Stomach (tissue), 8 donors: ENCODE measurements at regions not wholly inside any gene's neighbourhood (a gene's known extent, or its start where the extent isn't known, plus 50 kb on each side); places are given as distances from the start of the nearest gene placed in this dataset.

Source experiments
- DNase-seq, 2 donors: peaks; one replicate each; pipeline versions ENCODE4 v3.0.0 to v3.0.0-alpha.2; 2013 to 2019
- H3K27ac ChIP-seq, 5 donors: fragments of 200-600 bp in 4 of 5; sonication (generic) in 4 of 5; one replicate each; pipeline ENCODE4 v1.5.1; 2013 to 2019; ENCODE audit warnings: mild to moderate bottlenecking in 1 of 5, moderate library complexity in 1 of 5
- H3K27me3 ChIP-seq, 3 donors: fragments of 200-600 bp; sonication (generic); one replicate each; pipeline ENCODE4 v1.5.1; 2017 to 2019; ENCODE audit warnings: mixed run types in 1 of 3
- H3K36me3 ChIP-seq, 4 donors: fragments of 200-600 bp; sonication (generic); 1 replicate in 3 of 4; 2 replicates in 1 of 4; pipeline ENCODE4 v1.5.1; 2016 to 2019
- H3K4me1 ChIP-seq, 4 donors: fragments of 200-600 bp; sonication (generic); one replicate each; pipeline ENCODE4 v1.5.1; 2016 to 2019
- H3K4me3 ChIP-seq, 4 donors: fragments of 200-600 bp; sonication (generic) in 3 of 4; one replicate each; pipeline ENCODE4 v1.5.1; 2016 to 2019; ENCODE audit warnings: mild to moderate bottlenecking in 1 of 4
- H3K9me3 ChIP-seq, 4 donors: fragments of 200-600 bp; sonication (generic); one replicate each; pipeline ENCODE4 v1.5.1; 2016 to 2019
- EP300 ChIP-seq: sonication (generic); formaldehyde crosslinking; IDR thresholded peaks from one replicate; pipeline ENCODE4 v1.6.1; 2017; ENCODE audit warnings: antibody characterized with exemption
- POLR2A ChIP-seq, 4 donors: fragments of 450-650 bp; IDR thresholded peaks; one replicate each; pipeline ENCODE4 v1.6.1; 2016; ENCODE audit warnings: antibody characterized with exemption in 4 of 4, control low read depth in 2 of 4, mild to moderate bottlenecking in 1 of 4, moderate library complexity in 1 of 4
- POLR2AphosphoS5 ChIP-seq, 3 donors: sonication (generic); formaldehyde crosslinking; IDR thresholded peaks; one replicate each; pipeline ENCODE4 v1.6.1; 2016; ENCODE audit warnings: antibody characterized with exemption in 3 of 3
- WGBS, 5 donors: extraction: QIAGEN DNeasy Blood & Tissue Kit in 3 of 5; methylation state at CpG; one replicate each; pipeline versions ENCODE4 v1.1.5 to v1.1.7; 2013 to 2018; 5-methylcytosine and 5-hydroxymethylcytosine counted together
- intact Hi-C: fragments of 100-400 bp; cut with DNase I; formaldehyde crosslinking; loops from one replicate; pipeline ENCODE4 v1.15.1; 2023; ENCODE audit warnings: low total_unique reads
- TF ChIP-seq, protein P1 (sequence below), 7 experiments: fragments of 450-650 bp in 4 of 7; fragments of 200-600 bp in 3 of 7; sonication (generic) in 3 of 7; IDR thresholded peaks; one replicate each; pipeline ENCODE4 v1.5.1; 2016 to 2019; ENCODE audit warnings: antibody characterized with exemption in 7 of 7, control low read depth in 2 of 7, mild to moderate bottlenecking in 1 of 7
- donor health status: healthy with polysubstance abuse.
- donor health status: Bipolar disorder and iron deficiency.
- donor health status: healthy.

GRCh38 chr10:65548001-65548400, 1377.8 kb upstream of the LRRTM3 start:
- Histone ChIP-seq H3K27me3 (no peaks in the 10 kb centered on the region), H3K4me3 (no peak overlapping the region), H3K36me3 (no peaks in the 10 kb centered on the region), H3K4me1 (no peaks in the 10 kb centered on the region), H3K9me3 (no peaks in the 10 kb centered on the region), H3K27ac (no peak overlapping the region)
- no peak for TF ChIP-seq POLR2A (IDR thresholded peaks at IDR 0.05)
- TF ChIP-seq, protein P1, sequence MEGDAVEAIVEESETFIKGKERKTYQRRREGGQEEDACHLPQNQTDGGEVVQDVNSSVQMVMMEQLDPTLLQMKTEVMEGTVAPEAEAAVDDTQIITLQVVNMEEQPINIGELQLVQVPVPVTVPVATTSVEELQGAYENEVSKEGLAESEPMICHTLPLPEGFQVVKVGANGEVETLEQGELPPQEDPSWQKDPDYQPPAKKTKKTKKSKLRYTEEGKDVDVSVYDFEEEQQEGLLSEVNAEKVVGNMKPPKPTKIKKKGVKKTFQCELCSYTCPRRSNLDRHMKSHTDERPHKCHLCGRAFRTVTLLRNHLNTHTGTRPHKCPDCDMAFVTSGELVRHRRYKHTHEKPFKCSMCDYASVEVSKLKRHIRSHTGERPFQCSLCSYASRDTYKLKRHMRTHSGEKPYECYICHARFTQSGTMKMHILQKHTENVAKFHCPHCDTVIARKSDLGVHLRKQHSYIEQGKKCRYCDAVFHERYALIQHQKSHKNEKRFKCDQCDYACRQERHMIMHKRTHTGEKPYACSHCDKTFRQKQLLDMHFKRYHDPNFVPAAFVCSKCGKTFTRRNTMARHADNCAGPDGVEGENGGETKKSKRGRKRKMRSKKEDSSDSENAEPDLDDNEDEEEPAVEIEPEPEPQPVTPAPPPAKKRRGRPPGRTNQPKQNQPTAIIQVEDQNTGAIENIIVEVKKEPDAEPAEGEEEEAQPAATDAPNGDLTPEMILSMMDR (IDR thresholded peaks at IDR 0.05) = no peak
- no peak for TF ChIP-seq POLR2AphosphoS5 (IDR thresholded peaks at IDR 0.05)
- TF ChIP-seq EP300 = no peak
- DNase-seq = no peak
- 64 to 79% (median 75%) methylated on average over 3 of the region's 3 CpGs for WGBS, 5 donors
- intact Hi-C loops = no loop called here

DNA sequence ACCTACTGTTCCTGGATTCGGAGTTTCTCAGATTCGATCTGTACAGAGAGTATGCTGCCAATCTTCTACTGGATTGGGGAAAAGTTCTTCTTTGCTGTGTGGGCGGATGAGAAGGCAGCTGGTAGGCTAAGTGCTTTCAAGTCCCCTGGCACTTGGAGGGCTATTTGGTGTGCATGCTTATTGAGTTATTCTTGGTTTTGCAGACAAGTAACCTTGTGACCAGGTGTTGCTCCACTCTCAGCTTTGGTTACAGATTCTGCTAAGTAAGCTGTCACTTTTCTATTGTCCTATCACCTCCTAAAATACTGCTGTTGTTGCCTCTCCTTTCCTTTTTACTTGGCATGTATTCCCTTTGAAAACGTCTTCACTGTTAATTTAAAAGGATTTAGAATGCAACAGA, 1375.1 kb upstream of the LRRTM3 start:
- no peak for TF ChIP-seq POLR2A (IDR thresholded peaks at IDR 0.05)
- no peak for TF ChIP-seq POLR2AphosphoS5 (IDR thresholded peaks at IDR 0.05)
- no peak for TF ChIP-seq EP300
- TF ChIP-seq, protein P1 (IDR thresholded peaks at IDR 0.05) = no peak
- no peak overlapping the region for H3K4me3 ChIP-seq
- intact Hi-C loops = no loop called here
- H3K9me3 ChIP-seq = no peaks in the 10 kb centered on the region
- H3K27ac ChIP-seq = no peak overlapping the region
- H3K36me3 ChIP-seq = no peaks in the 10 kb centered on the region
- DNase-seq = no peak
- 74 to 88% (median 82%) methylated on average over 3 to 4 of the region's 4 CpGs for WGBS, 5 donors
- H3K4me1 ChIP-seq = no peaks in the 10 kb centered on the region
- H3K27me3 ChIP-seq = no peaks in the 10 kb centered on the region

GRCh38 chr10:65555192-65555591, 1370.6 kb upstream of the LRRTM3 start:
- no peaks in the 10 kb centered on the region for H3K27me3 ChIP-seq
- no peaks in the 10 kb centered on the region for H3K9me3 ChIP-seq
- 72 to 82% (median 80%) methylated on average over 5 of the region's 5 CpGs for WGBS, 5 donors
- DNase-seq = no peak
- H3K4me1 ChIP-seq = peaks cover 0 to 11% (median 0%) of the 10 kb centered on the region in 4 donors
- H3K4me3 ChIP-seq = no peak overlapping the region
- H3K36me3 ChIP-seq = no peaks in the 10 kb centered on the region
- H3K27ac ChIP-seq = no peak overlapping the region
- TF ChIP-seq, protein P1 (IDR thresholded peaks at IDR 0.05) = no peak
- TF ChIP-seq POLR2AphosphoS5 (IDR thresholded peaks at IDR 0.05) = no peak
- TF ChIP-seq EP300 = no peak
- TF ChIP-seq POLR2A (IDR thresholded peaks at IDR 0.05) = no peak
- intact Hi-C loops = no loop called here

DNA sequence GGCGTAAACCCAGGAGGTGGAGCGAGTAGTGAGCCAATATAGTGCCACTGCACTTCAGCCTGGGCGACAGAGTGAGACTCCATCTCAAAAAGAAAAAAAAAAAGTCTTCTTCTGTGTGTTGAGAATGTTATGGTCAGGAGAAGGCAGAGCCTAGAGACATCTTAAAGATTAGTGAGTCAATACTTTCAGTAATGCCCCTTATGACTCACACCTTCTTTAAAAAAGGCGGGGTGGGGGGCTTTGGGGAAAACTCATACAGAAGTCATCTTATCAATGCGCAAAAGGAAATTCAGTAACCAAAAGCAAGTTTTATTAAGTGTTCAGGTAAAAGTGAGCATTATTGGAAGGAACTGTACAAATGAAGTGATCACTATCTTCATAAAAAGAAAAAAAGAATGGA, 1369.8 kb upstream of the LRRTM3 start:
- no peak overlapping the region for H3K27ac ChIP-seq
- 84 to 92% (median 89%) methylated on average over 5 of the region's 5 CpGs for WGBS, 5 donors
- TF ChIP-seq, protein P1 (IDR thresholded peaks at IDR 0.05) = no peak
- no peak for TF ChIP-seq EP300
- TF ChIP-seq POLR2AphosphoS5 (IDR thresholded peaks at IDR 0.05) = no peak
- no peak for TF ChIP-seq POLR2A (IDR thresholded peaks at IDR 0.05)
- H3K4me3 ChIP-seq = no peak overlapping the region
- intact Hi-C loops = no loop called here
- peaks cover 0 to 11% (median 0%) of the 10 kb centered on the region in 4 donors for H3K4me1 ChIP-seq
- DNase-seq = no peak
- H3K9me3 ChIP-seq = no peaks in the 10 kb centered on the region
- H3K27me3 ChIP-seq = no peaks in the 10 kb centered on the region
- no peaks in the 10 kb centered on the region for H3K36me3 ChIP-seq
